ENCODE measurements at regions not wholly inside any gene's neighbourhood (a gene's known extent, or its start where the extent isn't known, plus 50 kb on each side); places are given as distances from the start of the nearest gene placed in this dataset.

DNA sequence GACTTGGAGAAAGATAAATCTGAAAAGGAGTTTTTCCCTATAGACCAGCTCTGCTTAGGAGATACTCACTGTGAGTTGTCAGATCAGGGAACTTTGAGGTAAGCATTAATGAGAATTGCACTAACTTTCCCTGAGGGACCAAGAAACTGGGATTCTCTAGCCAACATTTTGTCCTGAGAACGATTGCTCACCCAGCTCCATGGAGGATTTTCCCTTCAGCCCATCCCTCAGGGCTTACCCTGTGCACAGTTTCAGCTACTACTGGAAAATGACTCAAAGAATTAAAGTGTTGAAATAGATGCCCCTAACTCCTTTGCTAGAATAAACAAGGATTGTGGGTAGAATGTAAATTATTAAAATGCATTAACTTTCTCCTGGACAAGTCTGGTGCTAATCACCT is 237.2 kb upstream of the IL12B start:
- TF ChIP-seq, protein P1, sequence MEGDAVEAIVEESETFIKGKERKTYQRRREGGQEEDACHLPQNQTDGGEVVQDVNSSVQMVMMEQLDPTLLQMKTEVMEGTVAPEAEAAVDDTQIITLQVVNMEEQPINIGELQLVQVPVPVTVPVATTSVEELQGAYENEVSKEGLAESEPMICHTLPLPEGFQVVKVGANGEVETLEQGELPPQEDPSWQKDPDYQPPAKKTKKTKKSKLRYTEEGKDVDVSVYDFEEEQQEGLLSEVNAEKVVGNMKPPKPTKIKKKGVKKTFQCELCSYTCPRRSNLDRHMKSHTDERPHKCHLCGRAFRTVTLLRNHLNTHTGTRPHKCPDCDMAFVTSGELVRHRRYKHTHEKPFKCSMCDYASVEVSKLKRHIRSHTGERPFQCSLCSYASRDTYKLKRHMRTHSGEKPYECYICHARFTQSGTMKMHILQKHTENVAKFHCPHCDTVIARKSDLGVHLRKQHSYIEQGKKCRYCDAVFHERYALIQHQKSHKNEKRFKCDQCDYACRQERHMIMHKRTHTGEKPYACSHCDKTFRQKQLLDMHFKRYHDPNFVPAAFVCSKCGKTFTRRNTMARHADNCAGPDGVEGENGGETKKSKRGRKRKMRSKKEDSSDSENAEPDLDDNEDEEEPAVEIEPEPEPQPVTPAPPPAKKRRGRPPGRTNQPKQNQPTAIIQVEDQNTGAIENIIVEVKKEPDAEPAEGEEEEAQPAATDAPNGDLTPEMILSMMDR (IDR thresholded peaks at IDR 0.05), result no peak
- no peak for TF ChIP-seq ZFX (IDR thresholded peaks at IDR 0.05; ENCODE audit: borderline replicate concordance)
